Stomach (tissue), 8 donors: ENCODE measurements at regions not wholly inside any gene's neighbourhood (a gene's known extent, or its start where the extent isn't known, plus 50 kb on each side); places are given as distances from the start of the nearest gene placed in this dataset.

ENCODE experiments used
- DNase-seq, 2 donors: peaks; one replicate each; pipeline versions ENCODE4 v3.0.0 to v3.0.0-alpha.2; 2013 to 2019
- H3K27ac ChIP-seq, 5 donors: fragments of 200-600 bp in 4 of 5; sonication (generic) in 4 of 5; one replicate each; pipeline ENCODE4 v1.5.1; 2013 to 2019; ENCODE audit warnings: mild to moderate bottlenecking in 1 of 5, moderate library complexity in 1 of 5
- H3K27me3 ChIP-seq, 3 donors: fragments of 200-600 bp; sonication (generic); one replicate each; pipeline ENCODE4 v1.5.1; 2017 to 2019; ENCODE audit warnings: mixed run types in 1 of 3
- H3K36me3 ChIP-seq, 4 donors: fragments of 200-600 bp; sonication (generic); 1 replicate in 3 of 4; 2 replicates in 1 of 4; pipeline ENCODE4 v1.5.1; 2016 to 2019
- H3K4me1 ChIP-seq, 4 donors: fragments of 200-600 bp; sonication (generic); one replicate each; pipeline ENCODE4 v1.5.1; 2016 to 2019
- H3K4me3 ChIP-seq, 4 donors: fragments of 200-600 bp; sonication (generic) in 3 of 4; one replicate each; pipeline ENCODE4 v1.5.1; 2016 to 2019; ENCODE audit warnings: mild to moderate bottlenecking in 1 of 4
- H3K9me3 ChIP-seq, 4 donors: fragments of 200-600 bp; sonication (generic); one replicate each; pipeline ENCODE4 v1.5.1; 2016 to 2019
- CTCF ChIP-seq, 7 experiments: fragments of 450-650 bp in 4 of 7; fragments of 200-600 bp in 3 of 7; sonication (generic) in 3 of 7; IDR thresholded peaks; one replicate each; pipeline ENCODE4 v1.5.1; 2016 to 2019; ENCODE audit warnings: antibody characterized with exemption in 7 of 7, control low read depth in 2 of 7, mild to moderate bottlenecking in 1 of 7
- EP300 ChIP-seq: sonication (generic); formaldehyde crosslinking; IDR thresholded peaks from one replicate; pipeline ENCODE4 v1.6.1; 2017; ENCODE audit warnings: antibody characterized with exemption
- POLR2A ChIP-seq, 4 donors: fragments of 450-650 bp; IDR thresholded peaks; one replicate each; pipeline ENCODE4 v1.6.1; 2016; ENCODE audit warnings: antibody characterized with exemption in 4 of 4, control low read depth in 2 of 4, mild to moderate bottlenecking in 1 of 4, moderate library complexity in 1 of 4
- POLR2AphosphoS5 ChIP-seq, 3 donors: sonication (generic); formaldehyde crosslinking; IDR thresholded peaks; one replicate each; pipeline ENCODE4 v1.6.1; 2016; ENCODE audit warnings: antibody characterized with exemption in 3 of 3
- WGBS, 5 donors: extraction: QIAGEN DNeasy Blood & Tissue Kit in 3 of 5; methylation state at CpG; one replicate each; pipeline versions ENCODE4 v1.1.5 to v1.1.7; 2013 to 2018; 5-methylcytosine and 5-hydroxymethylcytosine counted together
- intact Hi-C: fragments of 100-400 bp; cut with DNase I; formaldehyde crosslinking; loops from one replicate; pipeline ENCODE4 v1.15.1; 2023; ENCODE audit warnings: low total_unique reads
- donor health status: healthy with polysubstance abuse.
- donor health status: Bipolar disorder and iron deficiency.
- donor health status: healthy.

- Histone ChIP-seq H3K4me1 (no peaks in the 10 kb centered on the region), H3K27ac (no peak overlapping the region), H3K27me3 (no peaks in the 10 kb centered on the region), H3K9me3 (peaks cover 0 to 32% (median 0%) of the 10 kb centered on the region in 4 donors), H3K36me3 (no peaks in the 10 kb centered on the region), H3K4me3 (no peak overlapping the region)
- WGBS, 5 donors, result 61 to 67% (median 67%) methylated on average over 2 to 7 of the region's 7 CpGs
- no peak for TF ChIP-seq EP300
- TF ChIP-seq POLR2AphosphoS5 (IDR thresholded peaks at IDR 0.05), result no peak
- TF ChIP-seq CTCF (IDR thresholded peaks at IDR 0.05), result no peak
- no peak for TF ChIP-seq POLR2A (IDR thresholded peaks at IDR 0.05)
- intact Hi-C loops, result no loop called here
- DNase-seq, result no peak
These were observed 68.1 kb upstream of the ZMAT1 start for GRCh38 chrX:101999644-102000539.

GRCh38 chrX:101993335-101993734 is 61.5 kb upstream of the ZMAT1 start:
- TF ChIP-seq CTCF (IDR thresholded peaks at IDR 0.05) (no peak), EP300 (no peak)
- intact Hi-C loops, result no loop called here
- H3K27me3 ChIP-seq, result no peaks in the 10 kb centered on the region
- DNase-seq, result no peak
- H3K27ac ChIP-seq, result no peak overlapping the region
- no peaks in the 10 kb centered on the region for H3K4me1 ChIP-seq
- H3K4me3 ChIP-seq, result no peak overlapping the region
- no peaks in the 10 kb centered on the region for H3K36me3 ChIP-seq
- no peaks in the 10 kb centered on the region for H3K9me3 ChIP-seq
- WGBS, 5 donors, result 75 to 94% (median 84%) methylated on average over 2 of the region's 2 CpGs

GRCh38 chrX:101986586-101986985 is 54.8 kb upstream of the ZMAT1 start:
- WGBS, 5 donors, result 36 to 67% (median 59%) methylated on average over 2 of the region's 2 CpGs
- intact Hi-C loops, result no loop called here

More at GRCh38 chrX:101986586-101986985, 54.8 kb upstream of the ZMAT1 start:
- H3K4me1 ChIP-seq, result no peaks in the 10 kb centered on the region
- H3K9me3 ChIP-seq, result no peaks in the 10 kb centered on the region
- no peak overlapping the region for H3K27ac ChIP-seq
- H3K27me3 ChIP-seq, result no peaks in the 10 kb centered on the region
- no peak for DNase-seq
- TF ChIP-seq CTCF (IDR thresholded peaks at IDR 0.05) (no peak), POLR2A (IDR thresholded peaks at IDR 0.05) (no peak), POLR2AphosphoS5 (IDR thresholded peaks at IDR 0.05) (no peak), EP300 (no peak)
- no peak overlapping the region for H3K4me3 ChIP-seq
- H3K36me3 ChIP-seq, result no peaks in the 10 kb centered on the region
